ENCODE measurements at regions not wholly inside any gene's neighbourhood (a gene's known extent, or its start where the extent isn't known, plus 50 kb on each side); places are given as distances from the start of the nearest gene placed in this dataset.

GRCh38 chr10:107626862-107627261, 462.4 kb upstream of the SORCS1 start:
- Histone ChIP-seq H3K9ac (ENCODE audit: low read length) (no peak overlapping the region), H3K9me3 (ENCODE audit: low read length) (no peaks in the 10 kb centered on the region), H3K27me3 (ENCODE audit: insufficient read depth, low read length) (no peaks in the 10 kb centered on the region), H3K9me2 (ENCODE audit: low read depth, low read length) (no peaks in the 10 kb centered on the region), H4K20me1 (ENCODE audit: insufficient read depth, low read length) (no peaks in the 10 kb centered on the region), H3K4me1 (ENCODE audit: insufficient read depth, low read length, severe bottlenecking) (no peaks in the 10 kb centered on the region), H3K79me2 (ENCODE audit: insufficient read depth, low read length) (no peaks in the 10 kb centered on the region), H3K4me2 (ENCODE audit: low read length) (no peak overlapping the region), H3K36me3 (ENCODE audit: insufficient read depth, low read length) (no peaks in the 10 kb centered on the region), H3K4me3 (ENCODE audit: low read depth, low read length, poor library complexity, severe bottlenecking) (no peak overlapping the region), H3K27ac (ENCODE audit: low read depth, low read length, poor library complexity, severe bottlenecking) (no peak overlapping the region), H3F3A (ENCODE audit: insufficient read depth, low read length) (no peaks in the 10 kb centered on the region), H2AFZ (ENCODE audit: low read length) (no peak overlapping the region)
- TF ChIP-seq EZH2 (IDR thresholded peaks at IDR 0.05; ENCODE audit: borderline replicate concordance, low read length): no peak
- TF ChIP-seq CTCF (IDR thresholded peaks at IDR 0.05; ENCODE audit: low read length): no peak

GRCh38 chr10:107623292-107623691, 458.8 kb upstream of the SORCS1 start:
- no peak overlapping the region for H3K4me3 ChIP-seq (ENCODE audit: low read depth, low read length, poor library complexity, severe bottlenecking)
- H3F3A ChIP-seq (ENCODE audit: insufficient read depth, low read length): no peaks in the 10 kb centered on the region
- H3K9ac ChIP-seq (ENCODE audit: low read length): no peak overlapping the region
- no peak overlapping the region for H3K27ac ChIP-seq (ENCODE audit: low read depth, low read length, poor library complexity, severe bottlenecking)
- H4K20me1 ChIP-seq (ENCODE audit: insufficient read depth, low read length): no peaks in the 10 kb centered on the region
- no peaks in the 10 kb centered on the region for H3K4me1 ChIP-seq (ENCODE audit: insufficient read depth, low read length, severe bottlenecking)
- H3K27me3 ChIP-seq (ENCODE audit: insufficient read depth, low read length): no peaks in the 10 kb centered on the region
- H3K9me2 ChIP-seq (ENCODE audit: low read depth, low read length): no peaks in the 10 kb centered on the region
- TF ChIP-seq EZH2 (IDR thresholded peaks at IDR 0.05; ENCODE audit: borderline replicate concordance, low read length) (no peak), CTCF (IDR thresholded peaks at IDR 0.05; ENCODE audit: low read length) (no peak)
- no peak overlapping the region for H2AFZ ChIP-seq (ENCODE audit: low read length)
- no peaks in the 10 kb centered on the region for H3K79me2 ChIP-seq (ENCODE audit: insufficient read depth, low read length)
- no peaks in the 10 kb centered on the region for H3K9me3 ChIP-seq (ENCODE audit: low read length)
- no peaks in the 10 kb centered on the region for H3K36me3 ChIP-seq (ENCODE audit: insufficient read depth, low read length)
- H3K4me2 ChIP-seq (ENCODE audit: low read length): no peak overlapping the region

- Histone ChIP-seq H3K36me3 (ENCODE audit: insufficient read depth, low read length) (no peaks in the 10 kb centered on the region), H3K4me1 (ENCODE audit: insufficient read depth, low read length, severe bottlenecking) (no peaks in the 10 kb centered on the region), H3K4me2 (ENCODE audit: low read length) (no peak overlapping the region), H3K9me2 (ENCODE audit: low read depth, low read length) (no peaks in the 10 kb centered on the region), H3F3A (ENCODE audit: insufficient read depth, low read length) (no peaks in the 10 kb centered on the region), H3K4me3 (ENCODE audit: low read depth, low read length, poor library complexity, severe bottlenecking) (no peak overlapping the region), H3K79me2 (ENCODE audit: insufficient read depth, low read length) (no peaks in the 10 kb centered on the region), H3K27me3 (ENCODE audit: insufficient read depth, low read length) (no peaks in the 10 kb centered on the region), H3K9me3 (ENCODE audit: low read length) (no peaks in the 10 kb centered on the region), H4K20me1 (ENCODE audit: insufficient read depth, low read length) (no peaks in the 10 kb centered on the region), H3K27ac (ENCODE audit: low read depth, low read length, poor library complexity, severe bottlenecking) (no peak overlapping the region), H3K9ac (ENCODE audit: low read length) (no peak overlapping the region), H2AFZ (ENCODE audit: low read length) (no peak overlapping the region)
- TF ChIP-seq CTCF (IDR thresholded peaks at IDR 0.05; ENCODE audit: low read length) (no peak), EZH2 (IDR thresholded peaks at IDR 0.05; ENCODE audit: borderline replicate concordance, low read length) (no peak)
These were observed 454.6 kb upstream of the SORCS1 start for GRCh38 chr10:107619139-107619538.

Data from OCI-LY1 (cell line).